Pancreas (tissue), 10 donors: ENCODE measurements at regions not wholly inside any gene's neighbourhood (a gene's known extent, or its start where the extent isn't known, plus 50 kb on each side); places are given as distances from the start of the nearest gene placed in this dataset.

Experiments
- ATAC-seq, 4 donors: fragments of 200-7000 bp; cut with Tn5 transposase; one replicate each; pipeline versions ENCODE4 v1.8.0 to v1.9.1; 2020; ENCODE audit warnings: mild to moderate bottlenecking in 4 of 4, moderate library complexity in 4 of 4
- DNase-seq, 6 donors: peaks; one replicate each; pipeline ENCODE4 v3.0.0-alpha.2; 2020
- FAIRE-seq: peaks from 2 replicates; lab custom pipeline; 2012; peaks lifted over from hg19 to GRCh38; lab: Jason Lieb, UNC
- H3K27ac ChIP-seq, 4 donors: fragments of 200-600 bp; sonication (generic); 1 replicate in 3 of 4; 2 replicates in 1 of 4; pipeline versions ENCODE4 v1.5.0 to v1.8.0; 2020
- H3K27me3 ChIP-seq, 4 donors: fragments of 200-600 bp; one replicate each; pipeline ENCODE4 v1.8.0; 2021
- H3K36me3 ChIP-seq, 3 donors: fragments of 200-600 bp; sonication (generic) in 1 of 3; one replicate each; pipeline versions ENCODE4 v1.5.0 to v1.8.0; 2020 to 2021
- H3K4me1 ChIP-seq, 3 donors: fragments of 200-600 bp; one replicate each; pipeline ENCODE4 v1.8.0; 2021
- H3K4me3 ChIP-seq, 4 donors: fragments of 200-600 bp; sonication (generic) in 2 of 4; one replicate each; pipeline versions ENCODE4 v1.5.0 to v1.8.0; 2020 to 2021
- H3K9me3 ChIP-seq, 4 donors: fragments of 200-600 bp; one replicate each; pipeline ENCODE4 v1.8.0; 2021
- CTCF ChIP-seq, 4 donors: fragments of 200-600 bp; sonication (generic) in 3 of 4; IDR thresholded peaks; one replicate each; pipeline versions ENCODE4 v1.5.0 to v1.8.0; 2021; ENCODE audit warnings: antibody characterized with exemption in 4 of 4
- WGBS, 2 donors: extraction: QIAGEN DNeasy Blood & Tissue Kit; methylation state at CpG; one replicate each; pipeline ENCODE4 v1.1.7; 2013; 5-methylcytosine and 5-hydroxymethylcytosine counted together
- intact Hi-C, 3 donors: fragments of 100-400 bp; cut with DNase I; formaldehyde crosslinking; loops; one replicate each; pipeline versions ENCODE4 v1.11.1 to v1.14.2; 2022
- donor health status: healthy with polysubstance abuse.
- donor health status: DM: no; HTN: no; CAD: no; lungs with moderate emphysema.
- donor health status: DM: no; HTN: no; CAD: no.
- donor health status: control.
- donor health status: control.
- donor health status: Bipolar disorder and iron deficiency.
- donor health status: DM: yes; HTN: yes; CAD: no.
- donor health status: DM: no; HTN: no; CAD: no.
- donor health status: DM: no; HTN: no; CAD: no.
- donor health status: DM: yes; HTN: yes; CAD: no.

GRCh38 chr2:67054728-67055127, 342.4 kb upstream of the ETAA1 start:
- DNase-seq (peak in 4 of 6 donors; percentile 31 to 64 (median 48)), ATAC-seq (peak; percentile 53 to 79 (median 64)), FAIRE-seq (no peak)
- Histone ChIP-seq H3K9me3 (no peaks in the 10 kb centered on the region), H3K4me3 (no peak overlapping the region), H3K4me1 (peaks cover 0 to 39% (median 37%) of the 10 kb centered on the region in 3 donors), H3K36me3 (no peaks in the 10 kb centered on the region), H3K27me3 (no peaks in the 10 kb centered on the region), H3K27ac (peak overlapping the region in 2 of 4 donors; percentile 58 to 82)
- WGBS, 2 donors = 60 to 64% methylated on average over 3 of the region's 3 CpGs
- intact Hi-C loops = no loop called here
- no peak for TF ChIP-seq CTCF (IDR thresholded peaks at IDR 0.05)

- no peaks in the 10 kb centered on the region for H3K36me3 ChIP-seq
- intact Hi-C loops = no loop called here
- no peaks in the 10 kb centered on the region for H3K9me3 ChIP-seq
- DNase-seq (no peak), ATAC-seq (no peak), FAIRE-seq (no peak)
- H3K27me3 ChIP-seq = no peaks in the 10 kb centered on the region
- peak overlapping the region in 2 of 4 donors; percentile 76 to 82 for H3K27ac ChIP-seq
- H3K4me3 ChIP-seq = no peak overlapping the region
- TF ChIP-seq CTCF (IDR thresholded peaks at IDR 0.05) = no peak
- 80 to 83% methylated on average over 4 of the region's 4 CpGs for WGBS, 2 donors
- H3K4me1 ChIP-seq = peaks cover 0 to 39% (median 37%) of the 10 kb centered on the region in 3 donors
Measured at GRCh38 chr2:67055387-67056304, 341.5 kb upstream of the ETAA1 start.

GRCh38 chr2:67057123-67057522, 340.0 kb upstream of the ETAA1 start:
- DNase-seq = no peak
- TF ChIP-seq CTCF (IDR thresholded peaks at IDR 0.05) = no peak
- no peaks in the 10 kb centered on the region for H3K9me3 ChIP-seq
- FAIRE-seq = no peak
- H3K27ac ChIP-seq = peak overlapping the region in 3 of 4 donors; percentile 66 to 82 (median 76)
- H3K4me3 ChIP-seq = no peak overlapping the region
- peaks cover 0 to 39% (median 37%) of the 10 kb centered on the region in 3 donors for H3K4me1 ChIP-seq
- no peaks in the 10 kb centered on the region for H3K36me3 ChIP-seq
- 94% methylated on average over 3 of the region's 3 CpGs for WGBS, 2 donors
- no peaks in the 10 kb centered on the region for H3K27me3 ChIP-seq
- no peak for ATAC-seq
- intact Hi-C loops = no loop called here

- peak in 3 of 6 donors; percentile 19 to 40 (median 36) for DNase-seq
- Histone ChIP-seq H3K9me3 (no peaks in the 10 kb centered on the region), H3K4me3 (no peak overlapping the region), H3K27ac (peak overlapping the region; percentile 4 to 82 (median 71)), H3K27me3 (no peaks in the 10 kb centered on the region), H3K36me3 (no peaks in the 10 kb centered on the region), H3K4me1 (peaks cover 0 to 37% (median 36%) of the 10 kb centered on the region in 3 donors)
- 33 to 36% methylated on average over 2 of the region's 2 CpGs for WGBS, 2 donors
- no peak for FAIRE-seq
- ATAC-seq = peak; percentile 80 to 86 (median 84)
- intact Hi-C loops = no loop called here
- no peak for TF ChIP-seq CTCF (IDR thresholded peaks at IDR 0.05)
Measured at GRCh38 chr2:67057901-67058703, 339.0 kb upstream of the ETAA1 start.
